WTC11 (cell line): ENCODE measurements at regions not wholly inside any gene's neighbourhood (a gene's known extent, or its start where the extent isn't known, plus 50 kb on each side); places are given as distances from the start of the nearest gene placed in this dataset.

Experiments
- ATAC-seq: fragments of 200-7000 bp; cut with Tn5 transposase; 2 replicates; pipeline ENCODE4 v1.10.0; 2021; ENCODE audit warnings: mild to moderate bottlenecking, moderate library complexity
- CTCF ChIA-PET: fragments of 300-600 bp; sonication (Branson Sonifier 250); formaldehyde crosslinking; loops from one replicate; lab custom pipeline; 2021; ENCODE audit warnings: antibody characterized with exemption; lab: Charles Lee
- POLR2A ChIA-PET: fragments of 350-600 bp; sonication (Branson Sonifier 250); formaldehyde crosslinking; loops from one replicate; lab custom pipeline; 2021; ENCODE audit warnings: antibody characterized with exemption; lab: Charles Lee
- DNase-seq: peaks from one replicate; pipeline ENCODE4 v3.0.0; 2021; ENCODE audit warnings: low spot score
- H3K27ac Mint-ChIP-seq: 2 replicates; pipeline ENCODE4 v1.8.0; 2021; ENCODE audit warnings: mixed read lengths
- H3K27me3 Mint-ChIP-seq: 2 replicates; pipeline ENCODE4 v1.8.0; 2021; ENCODE audit warnings: low read depth, mild to moderate bottlenecking, moderate library complexity, mixed read lengths
- H3K36me3 Mint-ChIP-seq: 2 replicates; pipeline ENCODE4 v1.8.0; 2021; ENCODE audit warnings: mixed read lengths
- H3K4me1 Mint-ChIP-seq: 2 replicates; pipeline ENCODE4 v1.8.0; 2022; ENCODE audit warnings: mixed read lengths
- H3K4me3 Mint-ChIP-seq: 2 replicates; pipeline ENCODE4 v1.8.0; 2021; ENCODE audit warnings: mild to moderate bottlenecking, moderate library complexity, mixed read lengths
- H3K9me3 Mint-ChIP-seq: 2 replicates; pipeline ENCODE4 v1.8.0; 2021; ENCODE audit warnings: mixed read lengths
- ATF2 ChIP-seq: sonication (generic); formaldehyde crosslinking; IDR thresholded peaks from 2 replicates; pipeline ENCODE4 v1.8.1; 2022; ENCODE audit warnings: low read depth, missing genetic modification reagents, borderline replicate concordance
- ELF4 ChIP-seq: sonication (generic); formaldehyde crosslinking; IDR thresholded peaks from 2 replicates; pipeline ENCODE4 v1.8.1; 2022; ENCODE audit warnings: low read depth, mild to moderate bottlenecking, moderate library complexity, missing genetic modification reagents
- FOXK1 ChIP-seq: sonication (generic); formaldehyde crosslinking; IDR thresholded peaks from 2 replicates; pipeline ENCODE4 v1.8.0; 2022; ENCODE audit warnings: mild to moderate bottlenecking, moderate library complexity, missing genetic modification reagents
- FOXP4 ChIP-seq: sonication (generic); formaldehyde crosslinking; IDR thresholded peaks from 2 replicates; pipeline ENCODE4 v1.8.0; 2022; ENCODE audit warnings: mild to moderate bottlenecking, missing genetic modification reagents
- JAZF1 ChIP-seq: fragments of 250-450 bp; sonication (Bioruptor Pico); IDR thresholded peaks from 2 replicates; pipeline ENCODE4 v1.9.0; 2021; ENCODE audit warnings: moderate library complexity, mild to moderate bottlenecking, inconsistent platforms
- JUN ChIP-seq: sonication (generic); formaldehyde crosslinking; IDR thresholded peaks from 2 replicates; pipeline ENCODE4 v1.8.0; 2023; ENCODE audit warnings: mild to moderate bottlenecking, missing genetic modification reagents
- KAT7 ChIP-seq: sonication (generic); formaldehyde crosslinking; IDR thresholded peaks from 2 replicates; pipeline ENCODE4 v1.8.1; 2023; ENCODE audit warnings: missing genetic modification reagents, mild to moderate bottlenecking, borderline replicate concordance
- NFATC4 ChIP-seq: fragments of 250-450 bp; sonication (Bioruptor Pico); IDR thresholded peaks from 2 replicates; pipeline ENCODE4 v1.9.0; 2021; ENCODE audit warnings: mild to moderate bottlenecking
- NFE2L1 ChIP-seq: sonication (generic); formaldehyde crosslinking; IDR thresholded peaks from 2 replicates; pipeline ENCODE4 v1.8.1; 2023; ENCODE audit warnings: missing genetic modification reagents
- NR1H2 ChIP-seq: sonication (generic); formaldehyde crosslinking; IDR thresholded peaks from 2 replicates; pipeline ENCODE4 v1.9.0; 2021; ENCODE audit warnings: mild to moderate bottlenecking, moderate library complexity, missing genetic modification reagents
- NR3C1 ChIP-seq: sonication (generic); formaldehyde crosslinking; conservative IDR thresholded peaks from 2 replicates; pipeline ENCODE4 v1.8.1; 2023; ENCODE audit warnings: low read depth, mild to moderate bottlenecking, missing genetic modification reagents
- STAT6 ChIP-seq: sonication (generic); formaldehyde crosslinking; conservative IDR thresholded peaks from 2 replicates; pipeline ENCODE4 v1.8.1; 2023; ENCODE audit warnings: mild to moderate bottlenecking, low read depth, missing genetic modification reagents, moderate library complexity
- TEAD1 ChIP-seq: sonication (generic); formaldehyde crosslinking; IDR thresholded peaks from 2 replicates; pipeline ENCODE4 v1.8.0; 2022; ENCODE audit warnings: mild to moderate bottlenecking, missing genetic modification reagents
- TEAD4 ChIP-seq: sonication (generic); formaldehyde crosslinking; IDR thresholded peaks from 2 replicates; pipeline ENCODE4 v1.8.0; 2022; ENCODE audit warnings: mild to moderate bottlenecking, missing genetic modification reagents
- USF1 ChIP-seq: sonication (generic); formaldehyde crosslinking; IDR thresholded peaks from 2 replicates; pipeline ENCODE4 v1.8.0; 2022; ENCODE audit warnings: mild to moderate bottlenecking, missing genetic modification reagents
- ZMAT4 ChIP-seq: fragments of 250-450 bp; sonication (Bioruptor Pico); IDR thresholded peaks from 2 replicates; pipeline ENCODE4 v1.9.0; 2021; ENCODE audit warnings: mild to moderate bottlenecking

GRCh38 chr3:134711284-134711683, 60.5 kb upstream of the KY start:
- ATAC-seq = no peak
- Mint-ChIP-seq H3K36me3 (no peaks in the 10 kb centered on the region), H3K4me3 (no peak overlapping the region), H3K27me3 (peaks cover 2% of the 10 kb centered on the region; the same call in 1 of the 2 replicates), H3K9me3 (no peaks in the 10 kb centered on the region), H3K4me1 (no peaks in the 10 kb centered on the region), H3K27ac (no peak overlapping the region)
- no peak for TF ChIP-seq NFE2L1 (CRISPR knock-in tag)
- DNase-seq = no peak
- CTCF ChIA-PET = interaction anchor here (2.4 kb wide), 1 partner anchor 44 kb away, joined by 8 read pairs; no protein-coding TSS in a partner anchor
- POLR2A ChIA-PET = no interaction called here

- CTCF ChIA-PET = interaction anchor here (1.2 kb wide), 1 partner anchor 41 kb away, joined by 6 read pairs; no protein-coding TSS in a partner anchor
- no peak for ATAC-seq
- Mint-ChIP-seq H3K27me3 (no peaks in the 10 kb centered on the region; the same call in 1 of the 2 replicates), H3K4me3 (no peak overlapping the region), H3K27ac (no peak overlapping the region), H3K9me3 (no peaks in the 10 kb centered on the region), H3K4me1 (no peaks in the 10 kb centered on the region)
- no peak for DNase-seq
- TF ChIP-seq STAT6 (CRISPR knock-in tag) (no peak), FOXP4 (CRISPR knock-in tag) (no peak), ELF4 (no peak), KAT7 (no peak), NR3C1 (CRISPR knock-in tag) (no peak), ZMAT4 (CRISPR knock-in tag) (no peak)
- TF ChIP-seq, all 79 proteins: peak for 0
- no peaks in the 10 kb centered on the region for H3K36me3 Mint-ChIP-seq
- POLR2A ChIA-PET = no interaction called here
Measured at GRCh38 chr3:134713671-134714070, 62.8 kb upstream of the KY start.

- DNase-seq = no peak
- H3K36me3 Mint-ChIP-seq = no peaks in the 10 kb centered on the region
- no peak for ATAC-seq
- no peaks in the 10 kb centered on the region; the same call in 1 of the 2 replicates for H3K27me3 Mint-ChIP-seq
- H3K4me1 Mint-ChIP-seq = no peaks in the 10 kb centered on the region
- H3K4me3 Mint-ChIP-seq = no peak overlapping the region
- ChIA-PET CTCF (no interaction called here), POLR2A (no interaction called here)
- no peak overlapping the region for H3K27ac Mint-ChIP-seq
- TF ChIP-seq USF1 (CRISPR knock-in tag) (no peak), ATF2 (CRISPR knock-in tag) (no peak), FOXK1 (CRISPR knock-in tag) (no peak), TEAD4 (CRISPR knock-in tag) (no peak), TEAD1 (CRISPR knock-in tag) (no peak), NR3C1 (CRISPR knock-in tag) (no peak), JUN (CRISPR knock-in tag) (no peak), JAZF1 (CRISPR knock-in tag) (no peak), ELF4 (no peak), NR1H2 (CRISPR knock-in tag) (no peak), NFATC4 (CRISPR knock-in tag) (no peak)
- peaks cover 4% of the 10 kb centered on the region; the same call in 1 of the 2 replicates for H3K9me3 Mint-ChIP-seq
Measured at GRCh38 chr3:134718726-134719125, 67.9 kb upstream of the KY start.
